Neural progenitor cell (in vitro differentiated cells): ENCODE measurements at regions not wholly inside any gene's neighbourhood (a gene's known extent, or its start where the extent isn't known, plus 50 kb on each side); places are given as distances from the start of the nearest gene placed in this dataset.

Experiments used
- DNase-seq: peaks from one replicate; pipeline ENCODE4 v3.0.0-alpha.2; 2016; ENCODE audit warnings: low spot score
- H2AFZ ChIP-seq: fragments of 200-600 bp; sonication (generic); replicated peaks from 2 replicates; pipeline ENCODE4 v1.6.1; 2016; ENCODE audit warnings: antibody characterized with exemption
- H3F3A ChIP-seq: fragments of 200-600 bp; sonication (generic); 2 replicates; pipeline ENCODE4 v1.6.1; 2016; ENCODE audit warnings: antibody characterized with exemption, low read depth
- H3K27ac ChIP-seq: fragments of 200-600 bp; sonication (generic); 2 replicates; pipeline ENCODE4 v1.5.1; 2016; ENCODE audit warnings: mild to moderate bottlenecking
- H3K27me3 ChIP-seq: fragments of 200-600 bp; sonication (generic); 2 replicates; pipeline ENCODE4 v1.6.1; 2016; ENCODE audit warnings: mild to moderate bottlenecking, moderate library complexity
- H3K36me3 ChIP-seq: fragments of 200-600 bp; sonication (generic); 2 replicates; pipeline ENCODE4 v1.5.1; 2016
- H3K4me1 ChIP-seq: fragments of 200-600 bp; sonication (generic); 2 replicates; pipeline ENCODE4 v1.6.1; 2016; ENCODE audit warnings: mixed run types
- H3K4me2 ChIP-seq: fragments of 200-600 bp; sonication (generic); 2 replicates; pipeline ENCODE4 v1.6.1; 2016
- H3K4me3 ChIP-seq: fragments of 200-600 bp; sonication (generic); 2 replicates; pipeline ENCODE4 v1.5.1; 2016
- H3K79me2 ChIP-seq: fragments of 200-600 bp; sonication (generic); 2 replicates; pipeline ENCODE4 v1.6.1; 2016; ENCODE audit warnings: low read depth
- H3K9ac ChIP-seq: fragments of 200-600 bp; sonication (generic); 2 replicates; pipeline ENCODE4 v1.6.1; 2016
- H3K9me3 ChIP-seq: fragments of 200-600 bp; sonication (generic); 2 replicates; pipeline ENCODE4 v1.5.1; 2016; ENCODE audit warnings: low read depth
- H4K20me1 ChIP-seq: fragments of 200-600 bp; sonication (generic); 2 replicates; pipeline ENCODE4 v1.6.1; 2016; ENCODE audit warnings: low read depth
- H3K27ac Mint-ChIP-seq: 3 replicates; pipeline ENCODE4 v1.8.0; 2021; ENCODE audit warnings: mixed read lengths
- H3K27me3 Mint-ChIP-seq: 2 replicates; pipeline ENCODE4 v1.8.0; 2022; ENCODE audit warnings: low read depth, mild to moderate bottlenecking, inconsistent platforms, moderate library complexity, mixed read lengths; ENCODE audit not compliant: insufficient read depth
- H3K36me3 Mint-ChIP-seq: 3 replicates; pipeline ENCODE4 v1.8.0; 2021; ENCODE audit warnings: mixed read lengths
- H3K4me1 Mint-ChIP-seq: 3 replicates; pipeline ENCODE4 v1.8.0; 2021; ENCODE audit warnings: mixed read lengths
- H3K4me3 Mint-ChIP-seq: 3 replicates; pipeline ENCODE4 v1.8.0; 2021; ENCODE audit warnings: mild to moderate bottlenecking, moderate library complexity, mixed read lengths
- H3K9me3 Mint-ChIP-seq: 3 replicates; pipeline ENCODE4 v1.8.0; 2020; ENCODE audit warnings: mixed read lengths
- CTCF ChIP-seq: fragments of 200-600 bp; sonication (generic); IDR thresholded peaks from 2 replicates; pipeline ENCODE4 v1.5.1; 2017; ENCODE audit warnings: antibody characterized with exemption, mild to moderate bottlenecking
- EZH2 ChIP-seq: fragments of 200-600 bp; sonication (generic); IDR thresholded peaks from 2 replicates; pipeline ENCODE4 v1.6.1; 2017; ENCODE audit warnings: antibody characterized with exemption, mild to moderate bottlenecking, moderate library complexity
- EZH2phosphoT487 ChIP-seq: fragments of 200-600 bp; sonication (generic); IDR thresholded peaks from 2 replicates; pipeline ENCODE4 v1.6.1; 2017; ENCODE audit warnings: antibody characterized with exemption

- Histone ChIP-seq H3K9me3 (no peaks in the 10 kb centered on the region), H3F3A (no peaks in the 10 kb centered on the region), H3K4me3 (no peak overlapping the region), H3K4me1 (no peaks in the 10 kb centered on the region), H3K27me3 (no peaks in the 10 kb centered on the region), H3K27ac (no peak overlapping the region), H3K9ac (no peak overlapping the region), H3K36me3 (no peaks in the 10 kb centered on the region), H2AFZ (no peak overlapping the region), H3K79me2 (no peaks in the 10 kb centered on the region), H4K20me1 (no peaks in the 10 kb centered on the region), H3K4me2 (no peak overlapping the region)
- Mint-ChIP-seq H3K27ac (no peak overlapping the region), H3K27me3 (peaks cover 6% of the 10 kb centered on the region), H3K4me1 (peaks cover 9% of the 10 kb centered on the region), H3K36me3 (no peaks in the 10 kb centered on the region), H3K9me3 (no peaks in the 10 kb centered on the region), H3K4me3 (no peak overlapping the region)
- DNase-seq, result no peak
- TF ChIP-seq EZH2, result no peak
- TF ChIP-seq EZH2phosphoT487, result no peak
- no peak for TF ChIP-seq CTCF
Observed at GRCh38 chr5:138696501-138696900, 56.7 kb upstream of the CTNNA1 start.

- peaks cover 9% of the 10 kb centered on the region for H3K4me1 Mint-ChIP-seq
- TF ChIP-seq EZH2, result no peak
- no peak for TF ChIP-seq EZH2phosphoT487
- no peak for TF ChIP-seq CTCF
- no peak overlapping the region for H3K4me2 ChIP-seq
- no peak overlapping the region for H3K4me3 ChIP-seq
- H4K20me1 ChIP-seq, result no peaks in the 10 kb centered on the region
- H3F3A ChIP-seq, result no peaks in the 10 kb centered on the region
- no peak for DNase-seq
- no peak overlapping the region for H3K4me3 Mint-ChIP-seq
- no peak overlapping the region for H3K27ac ChIP-seq
- no peak overlapping the region for H3K27ac Mint-ChIP-seq
- no peaks in the 10 kb centered on the region for H3K79me2 ChIP-seq
- no peaks in the 10 kb centered on the region for H3K9me3 ChIP-seq
- no peak overlapping the region for H3K9ac ChIP-seq
- H3K36me3 ChIP-seq, result no peaks in the 10 kb centered on the region
- no peaks in the 10 kb centered on the region for H3K4me1 ChIP-seq
- H3K27me3 Mint-ChIP-seq, result peaks cover 6% of the 10 kb centered on the region
- H2AFZ ChIP-seq, result no peak overlapping the region
- no peaks in the 10 kb centered on the region for H3K36me3 Mint-ChIP-seq
- no peaks in the 10 kb centered on the region for H3K9me3 Mint-ChIP-seq
- no peaks in the 10 kb centered on the region for H3K27me3 ChIP-seq
Observed at GRCh38 chr5:138695781-138696180, 57.4 kb upstream of the CTNNA1 start.

DNA sequence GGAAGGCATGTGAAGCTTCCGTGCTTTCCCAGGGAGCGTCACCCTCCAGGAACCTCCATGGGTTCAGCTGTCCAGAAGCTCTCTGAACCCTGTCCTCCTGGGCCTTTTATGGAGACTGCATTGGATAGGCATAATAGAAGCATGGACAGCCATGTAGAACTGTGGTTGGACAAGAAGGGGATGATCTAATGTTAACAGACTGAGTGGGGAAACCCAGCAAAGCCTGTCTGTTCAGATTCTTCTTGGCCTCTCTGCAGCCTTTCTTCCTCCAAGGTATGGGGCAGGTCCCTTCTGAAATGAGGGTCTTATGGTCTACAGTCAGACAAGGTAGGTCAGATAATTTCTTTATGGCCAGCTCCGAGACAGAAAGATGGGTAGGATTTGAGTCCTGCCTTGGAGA, 59.1 kb upstream of the CTNNA1 start:
- no peak overlapping the region for H3K9ac ChIP-seq
- H3K79me2 ChIP-seq, result no peaks in the 10 kb centered on the region
- H3K9me3 ChIP-seq, result no peaks in the 10 kb centered on the region
- H3F3A ChIP-seq, result no peaks in the 10 kb centered on the region
- TF ChIP-seq CTCF (no peak), EZH2phosphoT487 (no peak), EZH2 (no peak)
- H4K20me1 ChIP-seq, result no peaks in the 10 kb centered on the region
- no peak overlapping the region for H3K27ac ChIP-seq
- no peaks in the 10 kb centered on the region for H3K4me1 ChIP-seq
- no peaks in the 10 kb centered on the region for H3K27me3 ChIP-seq
- Mint-ChIP-seq H3K4me3 (no peak overlapping the region), H3K4me1 (peaks cover 9% of the 10 kb centered on the region), H3K9me3 (no peaks in the 10 kb centered on the region), H3K36me3 (no peaks in the 10 kb centered on the region), H3K27ac (no peak overlapping the region), H3K27me3 (peaks cover 6% of the 10 kb centered on the region)
- DNase-seq, result no peak
- H3K4me2 ChIP-seq, result no peak overlapping the region
- no peaks in the 10 kb centered on the region for H3K36me3 ChIP-seq
- no peak overlapping the region for H2AFZ ChIP-seq
- H3K4me3 ChIP-seq, result no peak overlapping the region

DNA sequence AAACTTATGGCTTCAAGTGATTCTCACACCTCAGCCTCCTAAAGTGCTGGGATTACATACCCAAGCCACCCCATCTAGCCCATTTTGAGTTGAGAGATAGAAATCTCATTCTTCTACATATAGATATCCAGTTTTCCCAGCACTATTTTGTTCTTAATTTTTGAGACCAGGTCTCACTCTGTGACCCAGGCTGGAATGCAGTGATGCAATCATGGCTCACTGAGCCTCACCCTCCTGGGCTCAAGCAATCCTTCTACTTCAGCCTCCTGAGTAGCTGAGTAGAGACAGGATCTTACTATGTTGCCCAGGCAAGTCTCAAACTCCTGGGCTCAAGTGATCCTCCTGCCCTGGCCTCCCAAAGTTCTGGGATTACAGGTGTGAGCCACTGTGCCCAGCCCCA, 60.9 kb upstream of the CTNNA1 start:
- Histone ChIP-seq H3K27me3 (no peaks in the 10 kb centered on the region), H2AFZ (no peak overlapping the region), H3K4me2 (no peak overlapping the region), H3K9me3 (no peaks in the 10 kb centered on the region), H3K4me3 (no peak overlapping the region), H3F3A (no peaks in the 10 kb centered on the region), H3K4me1 (no peaks in the 10 kb centered on the region), H4K20me1 (no peaks in the 10 kb centered on the region), H3K9ac (no peak overlapping the region), H3K36me3 (no peaks in the 10 kb centered on the region), H3K79me2 (no peaks in the 10 kb centered on the region), H3K27ac (no peak overlapping the region)
- Mint-ChIP-seq H3K4me1 (no peaks in the 10 kb centered on the region), H3K27me3 (peaks cover 4% of the 10 kb centered on the region), H3K36me3 (no peaks in the 10 kb centered on the region), H3K4me3 (no peak overlapping the region), H3K27ac (no peak overlapping the region), H3K9me3 (no peaks in the 10 kb centered on the region)
- TF ChIP-seq EZH2phosphoT487, result no peak
- no peak for TF ChIP-seq CTCF
- TF ChIP-seq EZH2, result no peak
- no peak for DNase-seq
